H9 (cell line): ENCODE measurements at regions not wholly inside any gene's neighbourhood (a gene's known extent, or its start where the extent isn't known, plus 50 kb on each side); places are given as distances from the start of the nearest gene placed in this dataset.
"Not testable (repeated sequence)": the region's sequence is repeated elsewhere in the genome, so short reads cannot be mapped to it uniquely, and the experiment has no call there.

ENCODE experiments used
- DNase-seq: peaks from one replicate; pipeline ENCODE4 v3.0.0-alpha.2; 2017
- H2AFZ ChIP-seq: one replicate; pipeline ENCODE4 v1.6.1; 2013; ENCODE audit warnings: mild to moderate bottlenecking, low read length, control low read depth, moderate library complexity
- H2AK5ac ChIP-seq: 2 replicates; pipeline ENCODE4 v1.6.1; 2013; ENCODE audit warnings: low read length, control low read depth, mixed read lengths; ENCODE audit not compliant: insufficient read length
- H2BK120ac ChIP-seq: one replicate; pipeline ENCODE4 v1.6.1; 2013; ENCODE audit warnings: low read depth, mild to moderate bottlenecking, low read length, control low read depth, inconsistent platforms; ENCODE audit not compliant: poor library complexity, severe bottlenecking
- H2BK12ac ChIP-seq: 2 replicates; pipeline ENCODE4 v1.6.1; 2013; ENCODE audit warnings: low read length, control low read depth, mixed read lengths, low read depth; ENCODE audit not compliant: insufficient read length
- H2BK15ac ChIP-seq: 2 replicates; pipeline ENCODE4 v1.6.1; 2013; ENCODE audit warnings: low read depth, low read length, control low read depth
- H2BK20ac ChIP-seq: one replicate; pipeline ENCODE4 v1.6.1; 2013; ENCODE audit warnings: low read depth, mild to moderate bottlenecking, low read length, control low read depth, inconsistent platforms; ENCODE audit not compliant: poor library complexity, severe bottlenecking
- H2BK5ac ChIP-seq: 2 replicates; pipeline ENCODE4 v1.6.1; 2013; ENCODE audit warnings: low read length, control low read depth, mixed read lengths; ENCODE audit not compliant: insufficient read length
- H3K14ac ChIP-seq: 2 replicates; pipeline ENCODE4 v1.6.1; 2013; ENCODE audit warnings: low read length, control low read depth; ENCODE audit not compliant: insufficient read depth
- H3K18ac ChIP-seq: 2 replicates; pipeline ENCODE4 v1.6.1; 2013; ENCODE audit warnings: low read depth, mild to moderate bottlenecking, mixed read lengths, low read length, control low read depth; ENCODE audit not compliant: insufficient read length
- H3K23ac ChIP-seq: 2 replicates; pipeline ENCODE4 v1.6.1; 2013; ENCODE audit warnings: low read length, control low read depth, mixed read lengths, low read depth; ENCODE audit not compliant: insufficient read length
- H3K23me2 ChIP-seq: 2 replicates; pipeline ENCODE4 v1.6.1; 2013; ENCODE audit warnings: low read depth, mild to moderate bottlenecking, mixed read lengths, low read length, control low read depth; ENCODE audit not compliant: insufficient read length, poor library complexity, severe bottlenecking
- H3K27ac ChIP-seq: 2 replicates; pipeline ENCODE4 v1.5.1; 2013; ENCODE audit warnings: low read length, control low read depth, mixed read lengths, low read depth; ENCODE audit not compliant: insufficient read length
- H3K27me3 ChIP-seq: 2 replicates; pipeline ENCODE4 v1.6.1; 2013; ENCODE audit warnings: low read length, control low read depth, inconsistent platforms; ENCODE audit not compliant: insufficient read depth
- H3K4ac ChIP-seq: 2 replicates; pipeline ENCODE4 v1.6.1; 2013; ENCODE audit warnings: low read depth, mild to moderate bottlenecking, control low read depth, inconsistent platforms, low read length, moderate library complexity
- H3K4me1 ChIP-seq: 2 replicates; pipeline ENCODE4 v1.6.1; 2013; ENCODE audit warnings: low read length, control low read depth, inconsistent platforms; ENCODE audit not compliant: insufficient read depth
- H3K4me2 ChIP-seq: 2 replicates; pipeline ENCODE4 v1.6.1; 2013; ENCODE audit warnings: low read length, control low read depth, mixed read lengths; ENCODE audit not compliant: insufficient read length, insufficient read depth
- H3K56ac ChIP-seq: 2 replicates; pipeline ENCODE4 v1.6.1; 2013; ENCODE audit warnings: low read depth, mild to moderate bottlenecking, mixed read lengths, low read length, control low read depth; ENCODE audit not compliant: insufficient read length
- H3K79me1 ChIP-seq: 2 replicates; pipeline ENCODE4 v1.6.1; 2013; ENCODE audit warnings: low read depth, mild to moderate bottlenecking, moderate library complexity, low read length, control low read depth, inconsistent platforms; ENCODE audit not compliant: insufficient read depth, poor library complexity, severe bottlenecking
- H3K79me2 ChIP-seq: 2 replicates; pipeline ENCODE4 v1.6.1; 2013; ENCODE audit warnings: low read length, control low read depth, inconsistent platforms; ENCODE audit not compliant: insufficient read depth
- H3K9ac ChIP-seq: 2 replicates; pipeline ENCODE4 v1.6.1; 2013; ENCODE audit warnings: low read length, control low read depth, mixed read lengths; ENCODE audit not compliant: insufficient read length; ENCODE audit errors: extremely low read depth
- H3K9me3 ChIP-seq: one replicate; pipeline ENCODE4 v1.6.1; 2013; ENCODE audit warnings: low read depth, low read length, inconsistent platforms; ENCODE audit not compliant: control insufficient read depth
- H3T11ph ChIP-seq: one replicate; pipeline ENCODE4 v1.6.1; 2013; ENCODE audit warnings: mild to moderate bottlenecking, low read length, control low read depth, inconsistent platforms
- H4K20me1 ChIP-seq: one replicate; pipeline ENCODE4 v1.6.1; 2013; ENCODE audit not compliant: control insufficient read depth, insufficient read length, insufficient read depth
- H4K5ac ChIP-seq: 2 replicates; pipeline ENCODE4 v1.6.1; 2013; ENCODE audit warnings: low read depth, mild to moderate bottlenecking, mixed read lengths, low read length, control low read depth; ENCODE audit not compliant: insufficient read length
- H4K8ac ChIP-seq: replicated peaks from 2 replicates; pipeline ENCODE4 v1.6.1; 2013; ENCODE audit warnings: low read length, control low read depth, mixed read lengths, low read depth; ENCODE audit not compliant: insufficient read length
- H4K91ac ChIP-seq: 2 replicates; pipeline ENCODE4 v1.6.1; 2013; ENCODE audit warnings: low read depth, mild to moderate bottlenecking, moderate library complexity, mixed read lengths, low read length, control low read depth; ENCODE audit not compliant: insufficient read length
- H3K27ac Mint-ChIP-seq, 3 experiments: 2 replicates in 2 of 3; 3 replicates in 1 of 3; pipeline ENCODE4 v1.8.0; 2020 to 2021; ENCODE audit warnings: mixed read lengths in 3 of 3, mild to moderate bottlenecking in 1 of 3, moderate library complexity in 1 of 3
- H3K27me3 Mint-ChIP-seq: 2 replicates; pipeline ENCODE4 v1.8.0; 2021; ENCODE audit warnings: low read depth, mild to moderate bottlenecking, moderate library complexity, mixed read lengths
- H3K36me3 Mint-ChIP-seq, 3 experiments: 2 replicates in 2 of 3; 3 replicates in 1 of 3; pipeline ENCODE4 v1.8.0; 2020 to 2021; ENCODE audit warnings: low read depth in 3 of 3, mixed read lengths in 3 of 3; ENCODE audit not compliant: insufficient read depth in 1 of 3
- H3K4me1 Mint-ChIP-seq, 2 experiments: 2 replicates each; pipeline ENCODE4 v1.8.0; 2020; ENCODE audit warnings: mixed read lengths in 2 of 2
- H3K4me3 Mint-ChIP-seq, 2 experiments: 2 replicates in 1 of 2; 3 replicates in 1 of 2; pipeline ENCODE4 v1.8.0; 2020 to 2021; ENCODE audit warnings: mild to moderate bottlenecking in 2 of 2, mixed read lengths in 2 of 2, moderate library complexity in 1 of 2
- H3K9me3 Mint-ChIP-seq, 2 experiments: 2 replicates in 1 of 2; 3 replicates in 1 of 2; pipeline ENCODE4 v1.8.0; 2020; ENCODE audit warnings: mild to moderate bottlenecking in 2 of 2, mixed read lengths in 2 of 2, moderate library complexity in 1 of 2
- WGBS: extraction: QIAGEN DNeasy Blood & Tissue Kit; methylation state at CpG from one replicate; pipeline ENCODE4 v1.1.7; 2013; ENCODE audit warnings: missing lambda C conversion rate, low lambda C conversion rate, mixed read lengths; ENCODE audit not compliant: insufficient read length; ENCODE audit errors: extremely low coverage; 5-methylcytosine and 5-hydroxymethylcytosine counted together
- TF ChIP-seq, protein P1 (sequence below): fragments of 200-600 bp; sonication (generic); conservative IDR thresholded peaks from 3 replicates; pipeline ENCODE4 v1.8.0; 2021; ENCODE audit warnings: antibody characterized with exemption, mild to moderate bottlenecking

DNA sequence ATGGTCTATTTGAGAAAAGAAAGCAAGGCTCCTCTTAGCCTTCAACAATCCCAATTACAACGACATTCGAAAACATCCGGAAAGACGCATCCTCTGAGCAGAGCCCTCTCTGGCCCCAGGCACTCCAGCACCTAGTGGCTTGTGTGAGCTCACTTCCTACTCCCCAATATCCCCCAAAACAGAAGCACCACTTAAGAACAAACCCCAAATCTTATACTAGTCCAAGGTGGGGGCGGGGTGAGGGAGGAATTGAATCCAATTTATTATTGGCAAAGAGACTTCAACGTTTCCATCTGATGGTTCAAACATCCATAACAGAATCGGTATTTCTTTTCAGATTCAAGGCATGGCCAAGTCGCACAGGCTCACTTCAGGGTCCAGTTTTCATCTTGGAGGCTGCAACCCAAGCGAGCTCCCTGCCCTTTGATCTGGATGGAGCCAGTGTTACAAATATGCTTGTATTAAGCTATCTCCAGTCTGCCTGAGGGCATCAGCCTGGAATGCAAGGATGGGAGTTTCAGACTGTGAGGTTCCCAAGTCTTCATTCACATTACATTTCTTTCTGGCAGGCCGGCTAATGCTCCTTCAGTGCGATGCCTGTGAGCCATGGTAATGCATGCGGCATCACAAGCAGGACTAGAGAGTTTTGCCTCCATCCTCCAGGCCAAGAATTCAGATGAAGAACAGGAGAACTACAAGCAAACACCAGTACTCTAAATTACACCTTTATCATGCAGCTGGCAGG lies 132.5 kb upstream of the FOXN3 start:
- no peak overlapping the region for H4K5ac ChIP-seq
- Mint-ChIP-seq H3K27me3 (no peaks in the 10 kb centered on the region), H3K9me3 (no peaks in the 10 kb centered on the region), H3K27ac (peak overlapping the region; percentile 16 to 78 (median 67); a peak in 5 of 7 replicates), H3K4me1 (peaks cover 31 to 38% of the 10 kb centered on the region in 2 experiments), H3K4me3 (peak overlapping the region in 1 of 2 experiments; percentile 8; a peak in 1 of 5 replicates), H3K36me3 (peaks cover 2 to 9% (median 3%) of the 10 kb centered on the region in 3 experiments; a peak in 4 of 7 replicates)
- no peak overlapping the region for H2BK5ac ChIP-seq
- H3K79me1 ChIP-seq = peaks cover 13% of the 10 kb centered on the region
- DNase-seq = no peak
- H2BK15ac ChIP-seq = no peak overlapping the region
- H3K27me3 ChIP-seq = no peaks in the 10 kb centered on the region
- no peak overlapping the region for H4K91ac ChIP-seq
- H3K79me2 ChIP-seq = peaks cover 1% of the 10 kb centered on the region; the same call in 1 of the 2 replicates
- H3K27ac ChIP-seq = no peak overlapping the region
- H3K56ac ChIP-seq = no peak overlapping the region
- no peak overlapping the region for H2BK120ac ChIP-seq
- H4K8ac ChIP-seq = no peak overlapping the region
- H3K9me3 ChIP-seq = no peaks in the 10 kb centered on the region
- H4K20me1 ChIP-seq = no peaks in the 10 kb centered on the region
- no CpG with 5 or more reads among the region's 12 CpGs for WGBS
- no peaks in the 10 kb centered on the region for H3K23me2 ChIP-seq
- H3K4me1 ChIP-seq = peaks cover 11% of the 10 kb centered on the region; the same call in 1 of the 2 replicates
- no peak overlapping the region for H2AK5ac ChIP-seq
- no peak overlapping the region for H3K18ac ChIP-seq
- H3K4ac ChIP-seq = no peak overlapping the region
- H3K23ac ChIP-seq = no peak overlapping the region
- no peak overlapping the region for H3K4me2 ChIP-seq
- no peak overlapping the region for H2BK12ac ChIP-seq
- H3K9ac ChIP-seq = no peak overlapping the region
- H3K14ac ChIP-seq = no peak overlapping the region
- H3T11ph ChIP-seq = no peak overlapping the region
- H2AFZ ChIP-seq = no peak overlapping the region
- TF ChIP-seq, protein P1, sequence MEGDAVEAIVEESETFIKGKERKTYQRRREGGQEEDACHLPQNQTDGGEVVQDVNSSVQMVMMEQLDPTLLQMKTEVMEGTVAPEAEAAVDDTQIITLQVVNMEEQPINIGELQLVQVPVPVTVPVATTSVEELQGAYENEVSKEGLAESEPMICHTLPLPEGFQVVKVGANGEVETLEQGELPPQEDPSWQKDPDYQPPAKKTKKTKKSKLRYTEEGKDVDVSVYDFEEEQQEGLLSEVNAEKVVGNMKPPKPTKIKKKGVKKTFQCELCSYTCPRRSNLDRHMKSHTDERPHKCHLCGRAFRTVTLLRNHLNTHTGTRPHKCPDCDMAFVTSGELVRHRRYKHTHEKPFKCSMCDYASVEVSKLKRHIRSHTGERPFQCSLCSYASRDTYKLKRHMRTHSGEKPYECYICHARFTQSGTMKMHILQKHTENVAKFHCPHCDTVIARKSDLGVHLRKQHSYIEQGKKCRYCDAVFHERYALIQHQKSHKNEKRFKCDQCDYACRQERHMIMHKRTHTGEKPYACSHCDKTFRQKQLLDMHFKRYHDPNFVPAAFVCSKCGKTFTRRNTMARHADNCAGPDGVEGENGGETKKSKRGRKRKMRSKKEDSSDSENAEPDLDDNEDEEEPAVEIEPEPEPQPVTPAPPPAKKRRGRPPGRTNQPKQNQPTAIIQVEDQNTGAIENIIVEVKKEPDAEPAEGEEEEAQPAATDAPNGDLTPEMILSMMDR = no peak
- H2BK20ac ChIP-seq = no peak overlapping the region

DNA sequence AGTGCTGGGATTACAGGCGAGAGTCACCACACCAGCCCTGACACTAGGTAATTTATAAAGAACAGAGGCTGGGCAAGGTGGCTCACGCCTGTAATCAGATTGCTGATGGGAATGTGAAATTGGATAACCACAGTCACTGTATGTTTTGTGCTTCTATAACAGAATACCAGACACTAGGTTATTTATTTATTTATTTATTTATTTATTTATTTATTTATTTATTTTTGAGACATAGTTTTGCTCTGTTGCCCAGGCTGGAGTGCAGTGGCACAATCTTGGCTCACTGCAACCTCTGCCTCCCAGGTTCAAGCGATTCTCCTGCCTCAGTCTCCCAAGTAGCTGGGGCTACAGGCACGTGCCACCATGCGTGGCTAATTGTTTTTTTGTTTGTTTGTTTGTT lies 130.0 kb upstream of the FOXN3 start:
- H3K27ac ChIP-seq, H3K23me2 ChIP-seq, H3K27ac Mint-ChIP-seq, H4K5ac ChIP-seq, H3K4ac ChIP-seq, H2AFZ ChIP-seq, H4K20me1 ChIP-seq, H3K4me2 ChIP-seq, H3K4me3 Mint-ChIP-seq, H3K56ac ChIP-seq, H3K36me3 Mint-ChIP-seq, H3K79me2 ChIP-seq, H2AK5ac ChIP-seq, H2BK15ac ChIP-seq, H2BK20ac ChIP-seq, H3K9me3 Mint-ChIP-seq, H3K79me1 ChIP-seq, H4K8ac ChIP-seq, DNase-seq, H3T11ph ChIP-seq, H4K91ac ChIP-seq, H3K9me3 ChIP-seq, H2BK5ac ChIP-seq, H3K18ac ChIP-seq, H2BK12ac ChIP-seq, H3K27me3 ChIP-seq, H3K27me3 Mint-ChIP-seq, H3K23ac ChIP-seq, H2BK120ac ChIP-seq, H3K9ac ChIP-seq, H3K14ac ChIP-seq: not testable (repeated sequence)
- WGBS = no CpG with 5 or more reads among the region's 5 CpGs
- peaks cover 13% of the 10 kb centered on the region; the same call in 1 of the 2 replicates for H3K4me1 ChIP-seq
- peaks cover 49 to 59% of the 10 kb centered on the region in 2 experiments for H3K4me1 Mint-ChIP-seq
